Esophagus muscularis mucosa (tissue), 4 donors: ENCODE measurements at regions not wholly inside any gene's neighbourhood (a gene's known extent, or its start where the extent isn't known, plus 50 kb on each side); places are given as distances from the start of the nearest gene placed in this dataset.

Experiments used
- DNase-seq: peaks from one replicate; pipeline ENCODE4 v3.0.0-alpha.2; 2017; ENCODE audit errors: extremely low spot score
- H3K27ac ChIP-seq, 4 donors: fragments of 200-600 bp; sonication (generic); replicated peaks in 1 of 4; 1 replicate in 3 of 4; 2 replicates in 1 of 4; pipeline ENCODE4 v1.5.1; 2016 to 2019; ENCODE audit warnings: mild to moderate bottlenecking in 1 of 4
- H3K27me3 ChIP-seq, 4 donors: fragments of 200-600 bp; sonication (generic); one replicate each; pipeline versions ENCODE4 v1.5.1 to v1.6.0; 2016 to 2019
- H3K36me3 ChIP-seq, 4 donors: fragments of 200-600 bp; sonication (generic); one replicate each; pipeline ENCODE4 v1.5.1; 2016 to 2019
- H3K4me1 ChIP-seq, 4 donors: fragments of 200-600 bp; sonication (generic); one replicate each; pipeline ENCODE4 v1.5.1; 2016 to 2019
- H3K4me3 ChIP-seq, 4 donors: fragments of 200-600 bp; sonication (generic); 1 replicate in 2 of 4; 2 replicates in 2 of 4; pipeline ENCODE4 v1.5.1; 2016 to 2019; ENCODE audit warnings: mild to moderate bottlenecking in 4 of 4, moderate library complexity in 1 of 4
- H3K9me3 ChIP-seq, 4 donors: fragments of 200-600 bp; sonication (generic); 1 replicate in 3 of 4; 2 replicates in 1 of 4; pipeline ENCODE4 v1.5.1; 2016 to 2019
- EP300 ChIP-seq: sonication (generic); formaldehyde crosslinking; IDR thresholded peaks from one replicate; pipeline ENCODE4 v1.6.1; 2017; ENCODE audit warnings: antibody characterized with exemption
- POLR2A ChIP-seq: fragments of 450-650 bp; IDR thresholded peaks from one replicate; pipeline ENCODE4 v1.6.1; 2017; ENCODE audit warnings: antibody characterized with exemption, moderate library complexity, mild to moderate bottlenecking, low read depth
- POLR2AphosphoS5 ChIP-seq, 2 donors: sonication (generic); formaldehyde crosslinking; IDR thresholded peaks; one replicate each; pipeline ENCODE4 v1.6.1; 2017; ENCODE audit warnings: antibody characterized with exemption in 2 of 2
- WGBS: methylation state at CpG from one replicate; pipeline ENCODE4 v1.1.5; 2018; 5-methylcytosine and 5-hydroxymethylcytosine counted together
- intact Hi-C: fragments of 100-400 bp; cut with DNase I; formaldehyde crosslinking; loops from one replicate; pipeline ENCODE4 v1.15.1; 2023
- TF ChIP-seq, protein P1 (sequence below), 3 experiments: fragments of 200-600 bp in 2 of 3; fragments of 450-650 bp in 1 of 3; sonication (generic) in 2 of 3; IDR thresholded peaks; one replicate each; pipeline ENCODE4 v1.5.1; 2017 to 2019; ENCODE audit warnings: antibody characterized with exemption in 3 of 3, mild to moderate bottlenecking in 2 of 3, moderate library complexity in 1 of 3

- H3K4me3 ChIP-seq: no peak overlapping the region
- peaks cover 0 to 53% (median 0%) of the 10 kb centered on the region in 4 donors for H3K27me3 ChIP-seq
- H3K9me3 ChIP-seq: peaks cover 0 to 5% (median 0%) of the 10 kb centered on the region in 4 donors
- H3K36me3 ChIP-seq: no peaks in the 10 kb centered on the region
- WGBS: 11% methylated on average over 15 of the region's 25 CpGs
- peaks cover 0 to 3% (median 0%) of the 10 kb centered on the region in 4 donors for H3K4me1 ChIP-seq
- H3K27ac ChIP-seq: no peak overlapping the region
- no peak for DNase-seq
- TF ChIP-seq POLR2AphosphoS5 (IDR thresholded peaks at IDR 0.05) (no peak), POLR2A (no peak), EP300 (no peak)
- TF ChIP-seq, protein P1, sequence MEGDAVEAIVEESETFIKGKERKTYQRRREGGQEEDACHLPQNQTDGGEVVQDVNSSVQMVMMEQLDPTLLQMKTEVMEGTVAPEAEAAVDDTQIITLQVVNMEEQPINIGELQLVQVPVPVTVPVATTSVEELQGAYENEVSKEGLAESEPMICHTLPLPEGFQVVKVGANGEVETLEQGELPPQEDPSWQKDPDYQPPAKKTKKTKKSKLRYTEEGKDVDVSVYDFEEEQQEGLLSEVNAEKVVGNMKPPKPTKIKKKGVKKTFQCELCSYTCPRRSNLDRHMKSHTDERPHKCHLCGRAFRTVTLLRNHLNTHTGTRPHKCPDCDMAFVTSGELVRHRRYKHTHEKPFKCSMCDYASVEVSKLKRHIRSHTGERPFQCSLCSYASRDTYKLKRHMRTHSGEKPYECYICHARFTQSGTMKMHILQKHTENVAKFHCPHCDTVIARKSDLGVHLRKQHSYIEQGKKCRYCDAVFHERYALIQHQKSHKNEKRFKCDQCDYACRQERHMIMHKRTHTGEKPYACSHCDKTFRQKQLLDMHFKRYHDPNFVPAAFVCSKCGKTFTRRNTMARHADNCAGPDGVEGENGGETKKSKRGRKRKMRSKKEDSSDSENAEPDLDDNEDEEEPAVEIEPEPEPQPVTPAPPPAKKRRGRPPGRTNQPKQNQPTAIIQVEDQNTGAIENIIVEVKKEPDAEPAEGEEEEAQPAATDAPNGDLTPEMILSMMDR (IDR thresholded peaks at IDR 0.05): peak; percentile 14 to 57 (median 21)
- intact Hi-C loops: no loop called here
Measured at GRCh38 chr16:5615868-5616642, 518.5 kb upstream of the EEF2KMT start.

DNA sequence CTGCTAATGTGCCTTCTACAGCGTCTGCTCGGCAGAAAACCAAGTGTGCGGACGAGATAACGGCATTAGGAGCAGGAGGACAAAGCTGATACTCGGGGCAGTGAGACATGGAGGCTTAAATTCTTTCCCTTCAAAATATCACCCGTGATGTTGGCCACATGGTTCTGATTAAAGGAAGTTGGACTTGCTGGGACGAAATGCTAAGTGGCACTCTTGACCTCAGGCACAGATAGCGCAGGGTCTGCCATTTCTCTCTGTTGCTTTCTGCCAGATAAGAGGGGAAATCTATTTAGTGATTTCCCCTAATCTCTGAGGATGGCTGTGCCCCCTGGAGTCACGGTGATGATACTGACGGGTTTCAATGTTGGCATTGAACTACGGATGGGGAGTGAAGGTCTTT lies 509.6 kb upstream of the EEF2KMT start:
- no peak for TF ChIP-seq EP300
- TF ChIP-seq, protein P1 (IDR thresholded peaks at IDR 0.05): no peak
- TF ChIP-seq POLR2A: no peak
- no peak for TF ChIP-seq POLR2AphosphoS5 (IDR thresholded peaks at IDR 0.05)
- WGBS: 49% methylated on average over 12 of the region's 12 CpGs
- H3K27me3 ChIP-seq: peaks cover 0 to 9% (median 0%) of the 10 kb centered on the region in 4 donors
- no peak overlapping the region for H3K4me3 ChIP-seq
- peaks cover 0 to under 1% (median 0%) of the 10 kb centered on the region in 4 donors for H3K9me3 ChIP-seq
- DNase-seq: no peak
- H3K4me1 ChIP-seq: no peaks in the 10 kb centered on the region
- intact Hi-C loops: no loop called here
- no peak overlapping the region for H3K27ac ChIP-seq
- H3K36me3 ChIP-seq: no peaks in the 10 kb centered on the region

- TF ChIP-seq POLR2AphosphoS5 (IDR thresholded peaks at IDR 0.05): no peak
- TF ChIP-seq EP300: no peak
- TF ChIP-seq, protein P1 (IDR thresholded peaks at IDR 0.05): no peak
- TF ChIP-seq POLR2A: no peak
- H3K27ac ChIP-seq: no peak overlapping the region
- peaks cover 0 to 9% (median 0%) of the 10 kb centered on the region in 4 donors for H3K27me3 ChIP-seq
- no peak overlapping the region for H3K4me3 ChIP-seq
- H3K9me3 ChIP-seq: peaks cover 0 to 4% (median 0%) of the 10 kb centered on the region in 4 donors
- H3K36me3 ChIP-seq: no peaks in the 10 kb centered on the region
- intact Hi-C loops: no loop called here
- H3K4me1 ChIP-seq: no peaks in the 10 kb centered on the region
- no peak for DNase-seq
Measured at GRCh38 chr16:5605404-5605803, 507.8 kb upstream of the EEF2KMT start.

- H3K9me3 ChIP-seq: peaks cover 0 to 4% (median 0%) of the 10 kb centered on the region in 4 donors
- H3K27ac ChIP-seq: no peak overlapping the region
- H3K4me3 ChIP-seq: no peak overlapping the region
- intact Hi-C loops: no loop called here
- no peaks in the 10 kb centered on the region for H3K36me3 ChIP-seq
- H3K4me1 ChIP-seq: no peaks in the 10 kb centered on the region
- TF ChIP-seq EP300 (no peak), POLR2AphosphoS5 (IDR thresholded peaks at IDR 0.05) (no peak), POLR2A (no peak)
- TF ChIP-seq, protein P1 (IDR thresholded peaks at IDR 0.05): no peak
- DNase-seq: no peak
- H3K27me3 ChIP-seq: peaks cover 0 to 9% (median 0%) of the 10 kb centered on the region in 4 donors
- 45% methylated on average over 8 of the region's 8 CpGs for WGBS
Measured at GRCh38 chr16:5604770-5605169, 507.2 kb upstream of the EEF2KMT start.
